NCI-H82 (cell line): ENCODE measurements at regions not wholly inside any gene's neighbourhood (a gene's known extent, or its start where the extent isn't known, plus 50 kb on each side); places are given as distances from the start of the nearest gene placed in this dataset.
"Not testable (repeated sequence)": the region's sequence is repeated elsewhere in the genome, so short reads cannot be mapped to it uniquely, and the experiment has no call there.

ENCODE experiments used
- DNase-seq: peaks from one replicate; lab custom pipeline; 2025; lab: John Stamatoyannopoulos, UW

DNA sequence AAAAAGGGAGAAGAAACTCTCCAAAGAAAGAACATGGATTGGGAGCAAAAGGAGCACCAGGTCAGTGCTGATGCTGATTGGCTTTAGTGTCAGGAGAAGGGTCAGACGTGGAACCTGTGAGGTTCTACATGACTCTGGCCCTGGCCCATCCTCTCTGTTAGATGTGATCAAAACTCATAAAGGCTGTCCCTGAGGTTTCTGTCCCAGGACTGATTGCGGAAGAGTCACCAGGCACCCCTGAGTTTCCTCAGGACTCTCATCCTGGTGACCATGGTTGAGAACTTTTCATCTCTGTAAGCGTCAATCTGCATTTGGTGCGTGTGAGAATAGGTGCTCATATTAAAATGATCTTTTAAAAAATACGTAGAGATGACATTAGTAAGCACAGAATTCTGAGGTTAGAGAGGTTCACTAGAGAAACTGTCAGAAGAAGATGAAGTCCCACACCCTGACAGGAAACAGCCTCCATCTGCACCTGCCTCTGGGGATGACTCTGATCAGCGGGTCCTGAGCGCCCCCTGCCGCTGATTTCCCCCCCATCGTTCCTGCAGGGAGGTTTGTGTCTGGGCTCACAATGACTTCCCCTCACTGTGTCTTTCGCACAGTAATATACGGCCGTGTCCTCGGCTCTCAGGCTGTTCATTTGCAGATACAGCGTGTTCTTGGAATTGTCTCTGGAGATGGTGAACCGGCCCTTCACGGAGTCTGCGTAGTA, 741.8 kb downstream of the TMEM121 start:
- DNase-seq, result peak; percentile 13

DNA sequence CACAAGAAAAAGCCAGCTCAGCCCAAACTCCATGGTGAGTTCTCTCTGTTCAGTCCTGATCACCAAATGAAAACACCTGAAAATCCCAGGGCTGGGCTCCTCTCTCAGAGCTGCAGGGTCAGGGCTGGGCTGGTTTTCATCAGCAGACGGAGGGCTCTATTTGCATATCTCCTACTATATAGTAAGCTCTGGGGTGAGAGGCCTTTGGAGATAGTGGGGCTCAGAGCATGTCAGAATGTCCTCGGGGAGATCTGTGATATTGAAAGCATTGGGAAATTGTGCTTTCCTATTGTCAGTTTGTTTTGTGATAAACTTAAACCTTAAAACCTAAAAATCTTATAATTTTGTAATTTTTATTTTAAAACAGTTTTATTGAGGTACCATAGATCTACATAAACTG, 742.6 kb downstream of the TMEM121 start:
- no peak for DNase-seq

DNA sequence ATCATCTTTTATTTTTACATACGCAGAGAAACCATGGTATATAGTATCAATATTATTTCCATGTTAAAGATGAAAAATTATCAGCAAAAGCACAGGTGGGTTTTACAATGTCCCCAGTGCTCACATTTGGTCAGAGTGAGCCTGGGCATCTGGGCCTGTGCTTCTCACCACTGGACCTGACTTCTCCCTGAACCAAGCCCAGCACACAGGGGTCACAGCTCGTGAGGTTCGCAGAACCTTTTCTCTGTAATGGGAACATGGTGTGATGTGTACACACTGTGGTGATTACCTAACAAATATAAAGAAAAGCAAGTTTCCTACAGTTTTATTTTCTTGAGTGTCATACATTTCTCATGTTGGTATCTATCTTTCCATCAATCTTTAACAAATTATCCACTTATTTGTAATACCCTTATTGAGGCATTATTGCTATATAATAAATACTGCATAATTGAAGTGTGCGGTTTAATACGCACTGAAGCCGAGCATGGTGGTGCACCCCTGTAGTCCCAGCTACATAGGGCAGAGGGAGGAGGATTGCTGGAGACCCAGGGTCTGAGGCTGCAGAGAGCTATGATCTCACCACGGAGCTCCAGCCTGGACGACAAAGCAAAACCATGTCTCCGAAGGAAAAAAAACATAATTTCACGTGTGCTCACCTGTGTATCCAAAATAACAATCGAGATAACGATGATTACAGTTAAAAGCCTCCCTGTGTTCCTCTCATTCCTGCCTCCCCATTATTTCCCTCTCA, 743.2 kb downstream of the TMEM121 start:
- DNase-seq, result no peak

DNA sequence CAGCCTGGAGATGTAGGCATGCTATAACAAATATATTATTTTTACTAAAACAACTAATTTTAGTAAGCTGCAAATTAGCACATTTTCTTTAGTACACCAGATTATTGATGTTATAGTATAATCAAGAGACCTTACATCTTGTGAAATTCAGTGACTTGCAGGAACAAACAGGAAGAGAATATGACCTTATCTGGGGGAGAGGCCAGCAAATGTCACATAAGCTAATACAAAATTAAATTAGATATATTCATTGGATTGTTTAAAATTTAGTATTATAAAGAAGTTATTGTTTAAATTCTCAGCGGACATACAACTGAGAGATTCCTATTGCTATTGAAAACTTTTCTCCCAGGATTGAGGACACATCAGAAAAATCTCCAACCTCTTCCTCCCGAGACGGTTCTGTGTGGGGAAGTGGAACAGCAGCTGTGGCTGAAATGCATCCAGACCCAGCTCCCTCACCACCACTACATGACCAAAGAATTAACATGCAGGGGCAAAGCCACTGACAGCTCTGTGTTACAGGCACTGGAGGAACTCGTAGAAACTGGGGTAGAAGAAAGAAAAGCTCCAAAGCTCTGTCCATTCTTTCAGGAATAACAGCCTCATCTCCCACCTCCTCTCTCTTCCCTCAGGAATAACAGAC, 744.2 kb downstream of the TMEM121 start:
- not testable (repeated sequence) for DNase-seq

DNA sequence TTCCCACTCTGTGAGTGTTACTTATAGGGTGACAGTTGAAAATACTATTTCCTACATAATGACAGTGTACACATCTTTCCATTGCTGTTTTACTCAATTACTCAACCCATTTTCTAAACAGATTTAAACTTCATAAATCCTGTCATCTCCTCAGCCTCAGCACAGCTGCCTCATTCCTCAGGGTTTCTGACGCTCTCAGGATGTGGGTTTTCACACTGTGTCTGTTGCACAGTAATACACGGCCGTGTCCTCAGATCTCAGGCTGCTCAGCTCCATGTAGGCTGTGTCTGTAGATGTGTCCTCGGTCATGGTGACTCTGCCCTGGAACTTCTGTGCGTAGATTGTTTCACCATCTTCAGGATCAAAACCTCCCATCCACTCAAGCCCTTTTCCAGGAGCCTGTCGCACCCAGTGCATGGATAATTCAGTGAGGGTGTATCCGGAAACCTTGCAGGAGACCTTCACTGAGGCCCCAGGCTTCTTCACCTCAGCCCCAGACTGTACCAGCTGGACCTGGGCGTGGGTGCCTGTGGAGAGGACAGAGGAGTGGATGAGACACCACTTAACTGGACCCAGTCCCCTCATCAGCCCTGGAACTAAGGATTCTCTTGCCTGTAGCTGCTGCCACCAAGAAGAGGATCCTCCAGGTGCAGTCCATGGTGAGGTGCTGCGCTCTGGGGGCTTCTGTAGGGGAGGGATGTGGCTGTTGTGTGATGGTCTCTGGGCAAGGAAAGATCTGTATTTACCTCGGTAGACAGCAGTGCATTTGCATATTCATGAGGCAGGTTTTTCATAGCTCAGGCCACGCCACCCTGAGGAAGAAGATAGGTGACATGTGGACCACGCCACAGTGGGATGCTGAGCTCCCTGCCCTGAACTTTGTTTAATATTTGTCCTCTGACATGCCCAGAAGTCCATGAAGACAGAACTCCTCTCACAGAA, 750.2 kb downstream of the TMEM121 start:
- no peak for DNase-seq

DNA sequence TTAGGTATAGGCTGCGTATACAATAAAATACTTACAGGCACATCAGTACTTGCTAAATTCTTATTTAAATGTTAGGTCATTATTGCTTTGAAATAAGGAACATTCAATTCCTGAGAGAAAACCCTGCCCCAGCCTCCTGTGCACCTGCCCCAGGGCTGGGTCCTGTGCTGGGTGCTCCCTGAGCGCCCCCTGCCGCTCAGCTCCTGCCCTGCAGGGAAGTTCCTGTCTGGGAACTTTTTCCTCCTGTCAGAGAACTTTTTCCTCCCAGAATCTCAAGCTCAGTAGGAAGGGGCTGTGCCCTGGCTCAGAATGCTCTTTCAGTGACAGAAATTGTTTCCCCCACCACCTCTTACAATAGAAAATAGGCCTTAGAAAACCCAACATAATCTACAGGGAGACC, 751.1 kb downstream of the TMEM121 start:
- DNase-seq, result no peak

DNA sequence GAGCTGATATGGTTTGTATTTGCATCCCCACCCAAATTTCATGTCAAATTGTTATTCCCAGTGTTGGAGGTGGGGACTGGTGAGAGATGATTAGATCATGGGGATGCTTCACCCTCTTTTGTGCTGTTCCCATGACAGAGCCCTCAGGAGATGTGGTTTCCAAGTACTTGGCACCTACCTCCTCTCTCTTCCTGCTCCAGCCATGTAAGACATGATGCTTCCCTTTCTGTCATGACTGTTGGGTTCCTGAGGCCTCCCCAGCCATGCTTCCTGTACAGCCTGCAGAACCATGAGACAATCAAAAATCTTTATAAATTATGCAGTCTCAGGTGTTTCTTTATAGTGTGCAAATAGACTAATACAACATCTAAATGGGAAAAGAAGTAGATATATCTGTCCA, 754.5 kb downstream of the TMEM121 start:
- DNase-seq, result no peak

DNA sequence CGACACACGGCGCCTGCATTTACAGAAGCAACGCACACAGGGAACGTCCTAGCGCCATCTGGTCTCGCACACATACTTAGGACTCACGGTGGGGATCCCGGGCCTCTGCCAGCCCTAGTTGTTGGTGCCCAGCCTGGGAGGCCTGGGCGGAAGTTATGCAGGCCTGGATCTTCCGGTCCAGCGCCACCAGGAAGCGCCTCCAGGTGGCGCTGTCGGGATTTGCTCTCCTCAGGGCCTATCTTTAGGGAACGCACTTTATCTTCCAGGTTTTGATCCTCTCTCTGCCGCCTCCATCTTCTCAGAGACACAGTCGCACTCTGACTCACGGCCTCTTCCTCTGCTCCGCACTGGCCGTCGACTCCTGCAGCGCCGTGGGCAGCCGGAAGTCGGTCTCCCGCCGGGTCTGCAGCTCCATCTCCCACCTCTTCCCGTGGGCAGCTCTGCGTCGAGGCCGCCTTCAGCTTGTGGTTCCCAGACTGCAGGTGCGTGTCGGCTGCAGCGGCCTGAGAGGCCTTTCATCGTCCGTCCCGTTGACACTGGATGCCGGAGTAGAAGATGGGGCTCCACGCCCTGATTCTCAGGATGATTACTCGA, 760.4 kb downstream of the TMEM121 start:
- peak; percentile 6 for DNase-seq

DNA sequence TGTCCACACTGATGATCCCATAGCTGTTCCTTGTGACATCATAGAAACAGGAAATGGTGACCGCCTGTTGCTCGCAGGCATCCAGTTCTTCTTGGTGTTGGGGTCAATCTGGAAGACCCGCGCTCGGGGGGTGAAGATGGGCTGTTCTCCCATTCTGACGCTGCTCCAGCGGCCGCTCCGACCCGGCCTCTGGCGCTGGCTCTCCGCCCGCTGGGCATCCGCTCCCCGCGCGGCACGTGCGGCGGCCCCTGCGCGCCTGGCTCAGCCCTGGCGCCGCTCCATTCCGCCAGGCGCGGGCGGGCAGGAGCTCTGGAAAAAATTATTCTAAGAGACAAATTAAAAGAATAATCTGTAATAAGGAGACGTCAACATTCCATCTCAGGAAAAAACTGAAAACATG, 761.1 kb downstream of the TMEM121 start:
- no peak for DNase-seq

DNA sequence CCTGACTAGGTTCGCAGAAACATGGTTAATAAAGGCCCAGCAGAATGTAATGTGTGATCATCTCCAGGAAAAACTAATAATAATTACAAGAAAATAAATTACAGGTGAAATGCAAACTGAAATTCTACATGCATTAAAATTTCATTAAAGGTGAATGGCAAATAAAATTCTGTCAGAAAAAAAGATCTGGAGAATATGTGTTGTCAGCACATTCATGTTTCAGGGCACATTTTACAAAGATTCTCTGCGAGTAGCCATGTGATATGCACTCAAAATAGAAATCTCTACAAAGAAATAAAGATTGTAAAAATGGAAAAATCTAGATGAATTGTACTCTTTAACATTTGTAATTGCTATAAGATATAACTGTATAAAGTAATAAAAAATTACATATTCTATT, 765.2 kb downstream of the TMEM121 start:
- no peak for DNase-seq

DNA sequence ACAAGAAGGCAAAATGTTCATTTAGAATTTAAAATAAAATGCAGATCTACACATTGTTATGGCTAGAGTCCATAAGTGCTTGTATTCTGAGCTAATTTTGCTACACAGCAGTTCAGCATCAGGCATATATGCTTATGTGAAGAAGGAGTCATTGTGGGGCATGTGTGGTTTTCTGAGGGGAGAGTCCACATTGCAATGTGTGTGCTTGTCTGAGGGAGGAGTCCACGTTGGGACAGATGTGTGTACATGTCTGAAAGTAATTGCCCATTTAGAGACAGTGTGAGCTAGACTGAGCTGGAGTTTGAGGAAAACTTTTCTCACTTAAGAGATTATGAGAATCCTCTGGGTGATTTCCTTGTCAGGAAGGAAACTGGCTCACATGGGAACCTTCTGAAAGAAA, 767.9 kb downstream of the TMEM121 start:
- no peak for DNase-seq

DNA sequence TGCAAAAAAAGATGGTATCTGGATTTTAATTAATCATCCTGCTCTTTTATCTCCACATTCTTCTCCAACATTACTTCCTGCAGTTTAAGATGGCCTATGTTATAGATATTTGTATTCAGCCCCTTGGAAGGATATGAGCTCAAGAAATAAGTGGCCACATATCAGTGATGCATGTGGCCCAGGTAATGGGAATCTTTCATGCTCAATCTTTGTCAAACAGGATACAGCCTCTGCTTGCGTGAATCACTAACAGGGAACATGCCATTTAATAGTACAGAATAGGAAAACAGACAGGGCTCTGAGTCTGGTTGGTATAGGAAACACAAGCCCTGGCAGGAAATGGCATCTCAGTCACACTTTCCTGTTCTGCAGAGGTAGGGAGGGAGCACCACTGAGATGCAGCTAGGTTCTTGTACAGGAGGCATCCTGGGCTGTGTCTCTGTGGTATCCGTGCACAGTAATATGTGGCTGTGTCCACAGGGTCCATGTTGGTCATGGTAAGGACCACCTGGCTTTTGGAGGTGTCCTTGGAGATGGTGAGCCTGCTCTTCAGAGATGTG, 774.6 kb downstream of the TMEM121 start:
- not testable (repeated sequence) for DNase-seq

DNA sequence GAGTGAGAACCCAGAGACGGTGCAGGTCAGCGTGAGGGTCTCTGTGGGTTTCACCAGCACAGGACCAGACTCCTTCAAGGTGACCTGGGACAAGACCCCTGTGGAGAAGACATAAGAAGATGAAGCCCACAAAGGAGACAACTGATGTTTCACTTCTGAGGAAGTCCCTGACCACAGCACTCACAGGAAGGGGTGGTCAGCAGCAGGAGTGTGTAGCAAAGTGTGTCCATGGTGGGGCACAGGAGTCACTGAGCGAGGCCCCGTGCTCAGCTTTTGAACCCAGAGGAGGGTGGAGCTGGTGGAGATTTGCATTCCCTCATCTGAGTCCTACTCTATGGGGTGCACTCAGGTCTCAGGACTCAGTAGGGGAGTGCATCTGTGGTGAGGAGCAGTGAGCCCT, 775.2 kb downstream of the TMEM121 start:
- DNase-seq, result not testable (repeated sequence)

DNA sequence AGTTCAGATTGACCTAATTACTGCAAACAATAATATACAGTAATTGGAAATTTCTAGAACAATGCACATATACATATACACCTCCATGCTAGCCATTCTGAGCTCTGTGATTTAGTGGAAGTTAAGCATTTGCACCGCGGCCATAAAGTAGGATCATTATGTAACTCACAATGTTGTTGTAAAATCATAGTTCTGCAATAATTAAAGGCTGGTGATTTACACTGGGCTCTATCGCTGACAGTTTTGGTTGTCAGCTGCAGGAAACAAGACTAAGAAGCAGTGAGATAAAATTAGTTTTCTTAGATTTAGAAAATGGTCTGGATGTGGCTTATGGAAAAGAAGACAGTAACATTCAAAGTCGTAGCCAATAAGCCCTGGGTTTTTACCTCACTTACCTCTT, 776.3 kb downstream of the TMEM121 start:
- DNase-seq, result no peak

DNA sequence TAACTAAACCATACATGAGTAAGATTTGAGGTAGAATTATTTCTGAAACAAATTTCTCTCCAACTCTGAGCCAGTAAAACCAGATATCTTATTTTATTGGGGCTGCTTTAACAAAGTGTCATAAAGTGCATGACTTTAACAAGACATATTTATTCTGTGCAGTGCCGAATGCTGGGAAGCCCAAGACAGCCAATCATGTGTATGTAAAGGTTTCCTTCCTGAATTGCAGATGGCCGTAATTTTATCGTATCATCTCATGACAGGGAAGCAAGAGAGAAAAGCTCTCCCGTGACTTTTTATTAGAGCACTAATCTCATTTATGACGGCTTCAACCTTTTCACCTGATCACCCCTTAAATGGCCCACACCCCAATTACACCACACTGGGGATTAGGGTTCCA, 777.9 kb downstream of the TMEM121 start:
- no peak for DNase-seq

DNA sequence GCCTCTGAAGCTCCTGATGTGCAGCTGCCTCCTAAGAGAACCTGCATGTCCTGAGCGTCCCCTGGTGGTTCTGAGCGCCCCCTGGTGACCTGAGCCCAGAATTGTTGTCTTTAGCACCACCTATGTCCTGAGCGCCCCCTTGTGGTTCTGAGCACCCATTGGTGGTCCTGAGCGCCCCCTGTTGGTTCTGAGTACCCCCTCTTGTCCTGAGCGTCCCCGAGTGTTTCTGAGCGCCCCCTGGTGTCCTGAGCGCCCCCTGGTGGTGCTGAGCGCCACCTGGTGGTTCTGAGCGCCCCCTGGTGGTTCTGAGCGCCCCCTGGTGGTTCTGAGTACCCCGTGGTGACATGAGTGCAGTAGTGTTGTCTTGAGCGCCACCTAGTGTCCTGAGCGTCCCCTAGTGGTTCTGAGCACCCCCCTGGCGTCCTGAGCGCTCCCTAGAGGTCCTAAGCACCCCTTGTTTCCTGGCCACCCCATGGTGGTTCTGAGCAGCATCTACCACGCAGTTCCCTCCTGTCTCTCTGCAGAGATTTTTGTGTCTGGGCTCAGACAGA, 782.5 kb downstream of the TMEM121 start:
- DNase-seq, result peak; percentile 62

DNA sequence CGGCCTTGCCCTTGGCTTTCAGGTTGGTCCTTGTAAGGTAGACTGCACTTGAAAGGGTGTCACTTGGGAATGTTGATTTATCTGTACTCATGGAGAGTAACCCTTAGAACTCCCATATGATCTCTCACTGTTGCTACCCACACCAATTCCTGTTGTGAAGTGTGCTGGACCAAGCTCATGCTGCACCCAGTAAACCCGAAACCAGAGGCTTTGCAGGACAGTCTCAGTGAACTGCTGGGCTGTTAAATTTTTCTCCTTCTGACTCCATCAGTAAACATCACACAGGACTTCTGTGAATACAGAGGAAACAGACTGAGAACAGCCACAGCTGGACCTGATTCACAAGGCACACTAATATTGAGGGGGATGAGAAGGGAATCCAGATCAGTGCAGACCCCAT, 783.0 kb downstream of the TMEM121 start:
- no peak for DNase-seq

DNA sequence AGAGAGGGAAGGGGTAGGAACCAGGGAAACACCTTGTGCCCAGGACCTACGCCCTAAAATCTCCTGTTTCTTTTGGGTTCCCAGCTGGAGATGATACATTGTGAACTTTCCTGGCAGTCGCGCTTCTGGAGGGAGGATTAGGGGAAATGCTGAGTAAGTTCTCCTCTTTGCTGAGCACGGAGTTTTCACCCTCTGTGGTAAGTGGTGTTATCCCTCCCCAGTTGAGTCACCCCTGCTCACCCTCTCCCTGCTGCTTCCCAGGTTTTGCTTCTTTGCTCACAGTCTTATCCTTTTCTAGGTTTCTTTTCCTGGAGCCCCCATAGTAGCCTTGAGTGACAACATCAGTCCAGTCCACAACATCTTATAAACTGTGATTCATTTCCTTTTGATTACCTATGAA, 789.1 kb downstream of the TMEM121 start:
- DNase-seq, result no peak

DNA sequence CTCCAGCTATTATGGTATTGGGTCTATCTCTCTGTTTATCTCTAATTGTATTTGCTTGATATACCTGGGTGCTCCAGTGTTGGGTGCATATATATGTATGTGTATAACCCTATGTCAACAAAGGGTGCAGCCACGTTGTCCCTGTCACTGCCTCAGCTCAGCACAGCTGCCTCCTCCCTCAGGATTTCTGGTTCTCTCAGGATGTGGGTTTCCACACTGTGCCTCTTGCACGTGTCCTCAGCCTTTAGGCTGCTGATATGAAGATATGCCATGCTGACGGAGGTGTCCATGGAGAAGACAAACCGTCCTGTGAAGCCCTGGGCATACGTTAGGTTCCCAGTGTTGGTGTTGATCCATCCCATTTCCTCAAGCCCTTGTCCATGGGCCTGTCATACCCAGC, 791.2 kb downstream of the TMEM121 start:
- DNase-seq, result no peak

DNA sequence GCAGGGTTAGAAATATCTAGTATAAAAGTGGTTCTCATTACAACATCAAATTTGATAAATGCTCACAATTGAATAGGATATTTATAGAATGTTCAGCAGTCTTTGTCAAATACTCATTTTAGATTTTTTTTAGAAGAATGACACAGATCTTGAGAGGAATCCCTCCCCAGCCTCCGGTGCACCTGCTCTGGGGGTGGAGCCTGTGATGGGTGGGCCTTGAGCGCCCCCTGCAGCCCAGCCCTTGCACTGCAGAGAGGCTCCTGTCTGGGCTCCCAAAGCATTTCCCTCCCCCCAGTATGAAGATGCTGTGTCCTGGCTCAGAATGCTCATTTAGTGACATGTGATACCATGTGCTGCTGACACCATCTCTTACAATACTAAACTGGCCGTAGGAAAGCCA, 792.3 kb downstream of the TMEM121 start:
- no peak for DNase-seq

DNA sequence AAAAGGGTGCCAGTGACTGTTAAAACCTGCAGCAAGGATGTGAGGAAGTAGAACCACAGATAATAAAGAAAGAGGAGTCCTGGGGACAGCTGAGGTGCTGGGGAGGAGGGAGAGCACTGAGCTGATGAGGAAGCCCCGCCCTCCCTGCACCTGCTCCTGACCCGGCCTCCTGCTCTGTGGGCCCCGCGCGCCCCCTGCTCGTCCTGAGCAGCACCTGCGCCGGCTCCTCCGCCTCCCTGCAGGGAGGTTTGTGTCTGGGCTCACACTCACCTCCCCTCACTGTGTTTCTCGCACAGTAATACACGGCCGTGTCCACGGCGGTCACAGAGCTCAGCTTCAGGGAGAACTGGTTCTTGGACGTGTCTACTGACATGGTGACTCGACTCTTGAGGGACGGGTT, 797.6 kb downstream of the TMEM121 start:
- not testable (repeated sequence) for DNase-seq
